HEK293 (cell line): ENCODE measurements at regions not wholly inside any gene's neighbourhood (a gene's known extent, or its start where the extent isn't known, plus 50 kb on each side); places are given as distances from the start of the nearest gene placed in this dataset.

Experiments
- CTCF ChIA-PET: fragments of 350-600 bp; formaldehyde crosslinking; extraction: SDS; loops from one replicate; lab custom pipeline; 2021; ENCODE audit warnings: antibody characterized with exemption; lab: Yijun Ruan, JAX
- POLR2A ChIA-PET: fragments of 300-600 bp; formaldehyde crosslinking; extraction: SDS; loops from one replicate; lab custom pipeline; 2020; ENCODE audit warnings: antibody characterized with exemption, inconsistent platforms; lab: Yijun Ruan, JAX
- H3K27ac ChIP-seq: fragments of 200-500 bp; sonication (Bioruptor generic); 2 replicates; pipeline ENCODE4 v1.5.1; 2014; ENCODE audit warnings: low read depth, low read length, control low read depth, inconsistent platforms; ENCODE audit errors: extremely low read depth
- H3K36me3 ChIP-seq, 2 experiments: fragments of 200-500 bp in 1 of 2; sonication (Bioruptor generic) in 1 of 2; 1 replicate in 1 of 2; 2 replicates in 1 of 2; pipeline ENCODE4 v1.5.1; 2014 to 2017; ENCODE audit warnings: inconsistent platforms in 2 of 2, low read length in 2 of 2; ENCODE audit not compliant: control insufficient read depth in 2 of 2, insufficient read depth in 1 of 2
- H3K4me1 ChIP-seq: fragments of 200-500 bp; sonication (Bioruptor generic); 2 replicates; pipeline ENCODE4 v1.5.1; 2014; ENCODE audit warnings: mild to moderate bottlenecking, low read length, inconsistent platforms; ENCODE audit not compliant: control insufficient read depth, insufficient read depth
- H3K4me3 ChIP-seq: 2 replicates; pipeline ENCODE4 v1.5.1; 2011; ENCODE audit warnings: low read depth, mild to moderate bottlenecking, control low read depth, low read length, moderate library complexity
- H3K9me3 ChIP-seq: fragments of 200-500 bp; sonication (Bioruptor generic); 2 replicates; pipeline ENCODE4 v1.5.1; 2014; ENCODE audit warnings: low read depth, low read length, inconsistent platforms; ENCODE audit not compliant: control insufficient read depth, insufficient read depth
- BCL11B ChIP-seq: fragments of 450-650 bp; formaldehyde crosslinking; IDR thresholded peaks from 2 replicates; pipeline ENCODE4 v1.5.1; 2016; ENCODE audit warnings: low read depth, missing biosample characterization, missing genetic modification characterization
- GLIS1 ChIP-seq: fragments of 450-650 bp; formaldehyde crosslinking; IDR thresholded peaks from 2 replicates; pipeline ENCODE4 v1.5.1; 2016; ENCODE audit warnings: missing biosample characterization, missing genetic modification characterization
- KLF10 ChIP-seq: fragments of 450-650 bp; IDR thresholded peaks from 2 replicates; pipeline ENCODE4 v1.5.1; 2018; ENCODE audit warnings: missing biosample characterization, mild to moderate bottlenecking, missing genetic modification characterization
- KLF8 ChIP-seq: fragments of 450-650 bp; formaldehyde crosslinking; IDR thresholded peaks from 2 replicates; pipeline ENCODE4 v1.5.1; 2016; ENCODE audit warnings: missing biosample characterization, missing genetic modification characterization
- PATZ1 ChIP-seq: fragments of 450-650 bp; formaldehyde crosslinking; IDR thresholded peaks from 2 replicates; pipeline ENCODE4 v1.5.1; 2016; ENCODE audit warnings: missing biosample characterization, missing genetic modification characterization
- YY1 ChIP-seq: fragments of 450-650 bp; formaldehyde crosslinking; IDR thresholded peaks from 2 replicates; pipeline ENCODE4 v1.5.1; 2018; ENCODE audit warnings: missing biosample characterization, missing genetic modification characterization
- ZBTB20 ChIP-seq: fragments of 450-650 bp; formaldehyde crosslinking; IDR thresholded peaks from 2 replicates; pipeline ENCODE4 v1.5.1; 2016; ENCODE audit warnings: missing biosample characterization, missing genetic modification characterization
- ZBTB44 ChIP-seq: fragments of 450-650 bp; IDR thresholded peaks from 2 replicates; pipeline ENCODE4 v1.5.1; 2018; ENCODE audit warnings: missing biosample characterization, mild to moderate bottlenecking, missing genetic modification characterization
- ZIC2 ChIP-seq: fragments of 450-650 bp; formaldehyde crosslinking; IDR thresholded peaks from 2 replicates; pipeline ENCODE4 v1.5.1; 2016; ENCODE audit warnings: missing biosample characterization, missing genetic modification characterization
- ZNF112 ChIP-seq: fragments of 450-650 bp; formaldehyde crosslinking; IDR thresholded peaks from 2 replicates; pipeline ENCODE4 v1.5.0; 2017; ENCODE audit warnings: missing biosample characterization, missing genetic modification characterization
- ZNF16 ChIP-seq: fragments of 450-650 bp; formaldehyde crosslinking; IDR thresholded peaks from 2 replicates; pipeline ENCODE4 v1.5.1; 2016; ENCODE audit warnings: low read depth, missing biosample characterization, missing genetic modification characterization
- ZNF280C ChIP-seq: fragments of 450-650 bp; formaldehyde crosslinking; IDR thresholded peaks from 2 replicates; pipeline ENCODE4 v1.5.1; 2016; ENCODE audit warnings: missing biosample characterization, missing genetic modification characterization
- ZNF292 ChIP-seq: fragments of 450-650 bp; formaldehyde crosslinking; IDR thresholded peaks from 2 replicates; pipeline ENCODE4 v1.5.1; 2016; ENCODE audit warnings: low read depth, missing biosample characterization, missing genetic modification characterization, borderline replicate concordance
- ZNF423 ChIP-seq: fragments of 450-650 bp; formaldehyde crosslinking; IDR thresholded peaks from 2 replicates; pipeline ENCODE4 v1.5.1; 2016; ENCODE audit warnings: missing biosample characterization, missing genetic modification characterization
- ZNF488 ChIP-seq: fragments of 450-650 bp; formaldehyde crosslinking; IDR thresholded peaks from 2 replicates; pipeline ENCODE4 v1.5.1; 2016; ENCODE audit warnings: missing biosample characterization, missing genetic modification characterization
- ZNF530 ChIP-seq: fragments of 450-650 bp; formaldehyde crosslinking; IDR thresholded peaks from 2 replicates; pipeline ENCODE4 v1.5.1; 2016; ENCODE audit warnings: low read depth, missing biosample characterization, missing genetic modification characterization
- ZNF596 ChIP-seq: fragments of 450-650 bp; IDR thresholded peaks from 2 replicates; pipeline ENCODE4 v1.5.0; 2018; ENCODE audit warnings: missing biosample characterization, mild to moderate bottlenecking, missing genetic modification characterization, moderate library complexity
- ZNF629 ChIP-seq: fragments of 450-650 bp; formaldehyde crosslinking; IDR thresholded peaks from 2 replicates; pipeline ENCODE4 v1.5.1; 2017; ENCODE audit warnings: missing biosample characterization, missing genetic modification characterization
- ZNF654 ChIP-seq: fragments of 450-650 bp; formaldehyde crosslinking; IDR thresholded peaks from 2 replicates; pipeline ENCODE4 v1.5.1; 2016; ENCODE audit warnings: low read depth, missing biosample characterization, missing genetic modification characterization
- ZNF677 ChIP-seq: fragments of 450-650 bp; IDR thresholded peaks from 2 replicates; pipeline ENCODE4 v1.5.0; 2018; ENCODE audit warnings: missing biosample characterization, mild to moderate bottlenecking, missing genetic modification characterization, moderate library complexity
- ZNF792 ChIP-seq: fragments of 450-650 bp; formaldehyde crosslinking; IDR thresholded peaks from 2 replicates; pipeline ENCODE4 v1.5.1; 2016; ENCODE audit warnings: missing biosample characterization, missing genetic modification characterization
- TF ChIP-seq, protein P1 (sequence below): fragments of 450-650 bp; formaldehyde crosslinking; IDR thresholded peaks from 2 replicates; pipeline ENCODE4 v1.5.1; 2016; ENCODE audit warnings: missing biosample characterization, missing genetic modification characterization

GRCh38 chrX:151828439-151829080 is 84.1 kb upstream of the MAGEA4 start:
- CTCF ChIA-PET, result interaction anchor here (0.8 kb wide), 1 partner anchor 75 kb away, joined by 3 read pairs; no protein-coding TSS in a partner anchor
- TF ChIP-seq KLF10, result no peak
- TF ChIP-seq ZNF530 (tag by site-specific recombination), result no peak
- TF ChIP-seq, all 188 proteins: peak for 0
- POLR2A ChIA-PET, result no interaction called here

GRCh38 chrX:151830911-151831310 is 81.8 kb upstream of the MAGEA4 start:
- CTCF ChIA-PET, result interaction anchor here (0.6 kb wide), 1 partner anchor 37 kb away, joined by 3 read pairs; no protein-coding TSS in a partner anchor
- no peaks in the 10 kb centered on the region for H3K36me3 ChIP-seq
- H3K27ac ChIP-seq, result no peak overlapping the region
- no peak overlapping the region for H3K4me3 ChIP-seq
- no peaks in the 10 kb centered on the region; the same call in 1 of the 2 replicates for H3K9me3 ChIP-seq
- POLR2A ChIA-PET, result no interaction called here
- H3K4me1 ChIP-seq, result no peaks in the 10 kb centered on the region
- TF ChIP-seq ZNF16 (tag by site-specific recombination) (no peak), ZNF654 (tag by site-specific recombination) (no peak)

More at GRCh38 chrX:151828439-151829080, 84.1 kb upstream of the MAGEA4 start:
- H3K4me3 ChIP-seq, result no peak overlapping the region
- no peaks in the 10 kb centered on the region for H3K36me3 ChIP-seq
- no peak overlapping the region for H3K27ac ChIP-seq
- H3K4me1 ChIP-seq, result no peaks in the 10 kb centered on the region
- no peaks in the 10 kb centered on the region for H3K9me3 ChIP-seq

GRCh38 chrX:151852294-151852693 is 60.4 kb upstream of the MAGEA4 start:
- Histone ChIP-seq H3K9me3 (no peaks in the 10 kb centered on the region), H3K27ac (no peak overlapping the region), H3K4me3 (no peak overlapping the region), H3K4me1 (no peaks in the 10 kb centered on the region), H3K36me3 (no peaks in the 10 kb centered on the region)
- ChIA-PET POLR2A (no interaction called here), CTCF (interaction anchor here (0.6 to 0.8 kb wide), 3 partner anchors 19 to 966 kb away, joined by 3 to 4 read pairs (median 3); no protein-coding TSS in a partner anchor)
- TF ChIP-seq KLF8 (tag by site-specific recombination) (no peak), YY1 (tag by site-specific recombination) (no peak), PATZ1 (no peak), ZNF488 (tag by site-specific recombination) (no peak), ZNF596 (tag by site-specific recombination) (no peak), GLIS1 (tag by site-specific recombination) (no peak), BCL11B (tag by site-specific recombination) (no peak), ZNF629 (tag by site-specific recombination) (no peak), ZNF792 (no peak), ZNF423 (tag by site-specific recombination) (no peak), ZNF112 (tag by site-specific recombination) (no peak), ZIC2 (no peak), ZNF280C (tag by site-specific recombination) (no peak), ZBTB20 (tag by site-specific recombination) (no peak), ZNF677 (tag by site-specific recombination) (no peak), ZNF292 (no peak), ZBTB44 (tag by site-specific recombination) (no peak)
- TF ChIP-seq, protein P1, sequence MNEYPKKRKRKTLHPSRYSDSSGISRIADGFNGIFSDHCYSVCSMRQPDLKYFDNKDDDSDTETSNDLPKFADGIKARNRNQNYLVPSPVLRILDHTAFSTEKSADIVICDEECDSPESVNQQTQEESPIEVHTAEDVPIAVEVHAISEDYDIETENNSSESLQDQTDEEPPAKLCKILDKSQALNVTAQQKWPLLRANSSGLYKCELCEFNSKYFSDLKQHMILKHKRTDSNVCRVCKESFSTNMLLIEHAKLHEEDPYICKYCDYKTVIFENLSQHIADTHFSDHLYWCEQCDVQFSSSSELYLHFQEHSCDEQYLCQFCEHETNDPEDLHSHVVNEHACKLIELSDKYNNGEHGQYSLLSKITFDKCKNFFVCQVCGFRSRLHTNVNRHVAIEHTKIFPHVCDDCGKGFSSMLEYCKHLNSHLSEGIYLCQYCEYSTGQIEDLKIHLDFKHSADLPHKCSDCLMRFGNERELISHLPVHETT (tag by site-specific recombination), result no peak
